Osteoblast (primary cell): ENCODE measurements at regions not wholly inside any gene's neighbourhood (a gene's known extent, or its start where the extent isn't known, plus 50 kb on each side); places are given as distances from the start of the nearest gene placed in this dataset.

Experiments used
- DNase-seq: peaks from one replicate; pipeline ENCODE4 v3.0.0; 2011; ENCODE audit warnings: low spot score, mixed read lengths; ENCODE audit not compliant: insufficient read length; ENCODE audit errors: missing footprints
- H2AFZ ChIP-seq: 2 replicates; pipeline ENCODE4 v1.6.0; 2011; ENCODE audit warnings: mild to moderate bottlenecking, low read length
- H3K27ac ChIP-seq: 2 replicates; pipeline ENCODE4 v1.5.1; 2011; ENCODE audit warnings: mild to moderate bottlenecking, low read depth, low read length, moderate library complexity
- H3K27me3 ChIP-seq: 2 replicates; pipeline ENCODE4 v1.6.0; 2012; ENCODE audit warnings: mild to moderate bottlenecking, control low read depth, inconsistent platforms, low read length, moderate library complexity; ENCODE audit not compliant: insufficient read depth
- H3K36me3 ChIP-seq: 2 replicates; pipeline ENCODE4 v1.5.1; 2011; ENCODE audit warnings: mild to moderate bottlenecking, low read length, control low read depth, moderate library complexity; ENCODE audit not compliant: insufficient read depth
- H3K4me1 ChIP-seq: 2 replicates; pipeline ENCODE4 v1.5.1; 2011; ENCODE audit warnings: mild to moderate bottlenecking, low read length, control low read depth, moderate library complexity; ENCODE audit not compliant: insufficient read depth
- H3K4me2 ChIP-seq: 2 replicates; pipeline ENCODE4 v1.6.0; 2011; ENCODE audit warnings: mild to moderate bottlenecking, low read length; ENCODE audit not compliant: insufficient read depth
- H3K4me3 ChIP-seq: fragments of 200-600 bp; sonication (generic); 3 replicates; pipeline ENCODE4 v1.5.1; 2012; ENCODE audit warnings: mild to moderate bottlenecking, low read length, inconsistent platforms; ENCODE audit not compliant: insufficient read depth
- H3K79me2 ChIP-seq: 2 replicates; pipeline ENCODE4 v1.6.0; 2012; ENCODE audit warnings: mild to moderate bottlenecking, low read length, control low read depth, inconsistent platforms; ENCODE audit not compliant: insufficient read depth
- H3K9me3 ChIP-seq: 2 replicates; pipeline ENCODE4 v1.5.1; 2011; ENCODE audit warnings: low read depth, low read length, control low read depth
- H4K20me1 ChIP-seq: 2 replicates; pipeline ENCODE4 v1.6.0; 2012; ENCODE audit warnings: mild to moderate bottlenecking, low read length, control low read depth; ENCODE audit not compliant: insufficient read depth
- TF ChIP-seq, protein P1 (sequence below): IDR thresholded peaks from 2 replicates; pipeline ENCODE4 v1.5.1; 2011; ENCODE audit warnings: mild to moderate bottlenecking, low read depth, low read length, moderate library complexity; ENCODE audit errors: extremely low read depth

DNA sequence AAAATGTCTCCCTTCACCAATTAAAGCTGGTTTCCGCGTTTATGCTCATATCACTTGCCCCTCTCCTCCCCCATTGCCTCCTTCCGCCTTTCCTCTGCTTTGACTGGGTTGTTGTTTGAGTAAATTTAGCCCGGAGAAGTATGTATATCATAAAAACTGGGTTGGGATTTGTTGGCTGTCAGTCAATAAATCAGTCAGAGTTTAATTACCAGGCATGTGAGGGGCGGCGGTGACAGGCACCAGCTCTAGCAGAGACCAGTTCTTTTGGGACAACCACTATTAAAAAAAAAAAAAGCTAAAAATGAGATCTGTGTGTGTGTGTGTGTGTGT, 382.4 kb upstream of the SMIM21 start:
- H3K36me3 ChIP-seq: no peaks in the 10 kb centered on the region
- H4K20me1 ChIP-seq: no peaks in the 10 kb centered on the region
- no peak overlapping the region for H2AFZ ChIP-seq
- H3K9me3 ChIP-seq: no peaks in the 10 kb centered on the region
- no peak overlapping the region for H3K4me2 ChIP-seq
- no peak for DNase-seq
- no peak overlapping the region for H3K4me3 ChIP-seq
- no peak overlapping the region for H3K27ac ChIP-seq
- no peaks in the 10 kb centered on the region for H3K4me1 ChIP-seq
- no peaks in the 10 kb centered on the region for H3K79me2 ChIP-seq
- TF ChIP-seq, protein P1, sequence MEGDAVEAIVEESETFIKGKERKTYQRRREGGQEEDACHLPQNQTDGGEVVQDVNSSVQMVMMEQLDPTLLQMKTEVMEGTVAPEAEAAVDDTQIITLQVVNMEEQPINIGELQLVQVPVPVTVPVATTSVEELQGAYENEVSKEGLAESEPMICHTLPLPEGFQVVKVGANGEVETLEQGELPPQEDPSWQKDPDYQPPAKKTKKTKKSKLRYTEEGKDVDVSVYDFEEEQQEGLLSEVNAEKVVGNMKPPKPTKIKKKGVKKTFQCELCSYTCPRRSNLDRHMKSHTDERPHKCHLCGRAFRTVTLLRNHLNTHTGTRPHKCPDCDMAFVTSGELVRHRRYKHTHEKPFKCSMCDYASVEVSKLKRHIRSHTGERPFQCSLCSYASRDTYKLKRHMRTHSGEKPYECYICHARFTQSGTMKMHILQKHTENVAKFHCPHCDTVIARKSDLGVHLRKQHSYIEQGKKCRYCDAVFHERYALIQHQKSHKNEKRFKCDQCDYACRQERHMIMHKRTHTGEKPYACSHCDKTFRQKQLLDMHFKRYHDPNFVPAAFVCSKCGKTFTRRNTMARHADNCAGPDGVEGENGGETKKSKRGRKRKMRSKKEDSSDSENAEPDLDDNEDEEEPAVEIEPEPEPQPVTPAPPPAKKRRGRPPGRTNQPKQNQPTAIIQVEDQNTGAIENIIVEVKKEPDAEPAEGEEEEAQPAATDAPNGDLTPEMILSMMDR: no peak
- H3K27me3 ChIP-seq: no peaks in the 10 kb centered on the region

DNA sequence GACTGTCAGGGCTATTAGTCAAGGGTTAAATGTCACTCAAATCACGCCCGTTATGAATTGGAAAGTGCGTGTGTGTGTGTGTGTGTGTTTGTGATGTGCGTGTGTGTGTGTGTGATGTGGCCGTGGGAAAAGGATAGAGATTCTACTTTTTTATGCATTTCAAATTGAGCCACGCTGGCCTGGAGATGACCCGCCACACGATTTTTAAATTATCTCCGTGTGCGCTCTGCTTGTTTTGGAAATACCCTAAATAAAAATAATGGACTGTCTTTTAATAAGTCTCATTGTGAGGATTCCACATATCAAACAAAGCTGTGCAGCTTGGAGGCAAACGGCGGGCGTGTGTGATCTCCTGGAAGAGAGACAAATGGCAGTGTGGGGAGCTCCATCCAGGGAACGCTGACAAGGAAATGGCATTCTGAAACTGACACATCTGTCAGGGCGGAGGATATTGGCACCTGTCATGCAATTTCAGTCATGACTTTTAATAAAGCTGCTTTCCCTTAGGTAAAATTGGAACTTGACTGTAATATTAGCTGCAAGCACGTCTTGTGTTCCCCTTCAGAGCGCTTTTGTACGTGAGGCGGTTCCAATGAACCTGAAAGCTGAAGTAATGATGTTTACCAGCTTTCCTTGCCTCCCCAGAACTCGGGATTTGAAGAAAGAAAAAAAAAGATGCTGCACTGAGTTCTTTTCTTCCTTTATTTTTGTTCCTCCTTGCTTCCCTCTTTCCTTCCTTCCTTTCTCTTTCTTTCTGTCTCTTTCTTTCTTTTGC, 381.8 kb upstream of the SMIM21 start:
- no peaks in the 10 kb centered on the region for H3K4me1 ChIP-seq
- no peaks in the 10 kb centered on the region for H3K36me3 ChIP-seq
- no peak overlapping the region for H3K27ac ChIP-seq
- H3K4me2 ChIP-seq: no peak overlapping the region
- H2AFZ ChIP-seq: no peak overlapping the region
- DNase-seq: no peak
- no peak overlapping the region for H3K4me3 ChIP-seq
- TF ChIP-seq, protein P1: no peak
- no peaks in the 10 kb centered on the region for H3K9me3 ChIP-seq
- H3K79me2 ChIP-seq: no peaks in the 10 kb centered on the region
- no peaks in the 10 kb centered on the region for H4K20me1 ChIP-seq
- no peaks in the 10 kb centered on the region for H3K27me3 ChIP-seq

DNA sequence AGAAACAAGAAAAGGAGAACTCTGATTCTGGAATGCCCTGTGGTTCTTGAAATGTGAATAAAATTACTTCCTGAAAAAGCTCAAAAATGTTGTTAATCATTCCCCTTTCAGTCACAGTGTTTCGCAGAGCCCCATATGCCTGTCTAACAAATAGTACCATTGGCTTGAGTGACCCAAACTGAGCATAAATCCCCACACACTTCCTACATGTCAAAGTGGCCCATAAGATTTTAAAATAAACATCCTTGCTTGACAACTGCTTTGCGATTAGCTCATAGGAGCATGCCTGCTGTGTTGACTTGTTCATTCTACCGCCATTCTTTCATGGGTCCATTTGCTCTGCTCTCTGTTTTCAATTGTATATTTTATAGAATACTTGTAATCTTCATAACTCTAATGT, 377.8 kb upstream of the SMIM21 start:
- Histone ChIP-seq H3K27me3 (no peaks in the 10 kb centered on the region), H2AFZ (no peak overlapping the region), H3K9me3 (no peaks in the 10 kb centered on the region), H3K79me2 (no peaks in the 10 kb centered on the region), H3K27ac (no peak overlapping the region), H3K4me1 (no peaks in the 10 kb centered on the region), H3K4me2 (no peak overlapping the region), H4K20me1 (no peaks in the 10 kb centered on the region), H3K4me3 (no peak overlapping the region), H3K36me3 (no peaks in the 10 kb centered on the region)
- DNase-seq: no peak
- TF ChIP-seq, protein P1: no peak

DNA sequence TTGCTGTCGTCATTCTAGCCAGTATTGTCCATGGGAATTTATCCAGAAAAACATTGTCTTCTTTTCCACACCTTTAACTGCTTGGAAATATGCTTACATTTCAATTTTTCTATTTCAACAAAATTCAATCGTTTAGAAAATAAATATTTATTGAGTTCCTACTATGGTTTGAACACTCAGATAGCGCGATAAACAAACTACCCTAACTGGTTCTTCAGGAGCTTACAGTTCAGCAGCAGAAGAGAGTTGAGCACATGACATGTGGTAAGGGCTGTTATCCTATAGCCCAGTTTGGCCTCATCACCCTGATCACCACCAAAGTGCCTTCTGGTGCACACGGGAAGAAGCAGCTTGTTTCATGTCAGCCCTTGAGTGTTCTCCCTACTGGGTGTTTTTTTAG, 375.2 kb upstream of the SMIM21 start:
- no peak for DNase-seq
- H3K4me1 ChIP-seq: no peaks in the 10 kb centered on the region
- no peaks in the 10 kb centered on the region for H3K36me3 ChIP-seq
- TF ChIP-seq, protein P1: no peak
- H3K79me2 ChIP-seq: no peaks in the 10 kb centered on the region
- H3K27me3 ChIP-seq: no peaks in the 10 kb centered on the region
- H4K20me1 ChIP-seq: no peaks in the 10 kb centered on the region
- no peak overlapping the region for H3K27ac ChIP-seq
- no peaks in the 10 kb centered on the region for H3K9me3 ChIP-seq
- H3K4me3 ChIP-seq: no peak overlapping the region
- no peak overlapping the region for H3K4me2 ChIP-seq
- no peak overlapping the region for H2AFZ ChIP-seq
